GM12865 (cell line): ENCODE measurements at regions not wholly inside any gene's neighbourhood (a gene's known extent, or its start where the extent isn't known, plus 50 kb on each side); places are given as distances from the start of the nearest gene placed in this dataset.

Experiments
- DNase-seq: peaks from one replicate; pipeline ENCODE4 v3.0.0; 2010; ENCODE audit warnings: low read depth
- H3K4me3 ChIP-seq: 2 replicates; pipeline ENCODE4 v1.5.1; 2011; ENCODE audit warnings: mild to moderate bottlenecking, low read depth, low read length, control low read depth
- CTCF ChIP-seq: IDR thresholded peaks from 2 replicates; pipeline ENCODE4 v1.5.1; 2011; ENCODE audit warnings: low read length, control low read depth, low read depth, inconsistent platforms; ENCODE audit not compliant: insufficient read depth; ENCODE audit errors: missing control alignments

GRCh38 chr4:128376958-128377357 lies 89.3 kb upstream of the PGRMC2 start:
- H3K4me3 ChIP-seq, result no peak overlapping the region
- no peak for DNase-seq
- no peak for TF ChIP-seq CTCF

GRCh38 chr4:128376303-128376702 lies 88.7 kb upstream of the PGRMC2 start:
- no peak overlapping the region for H3K4me3 ChIP-seq
- DNase-seq, result no peak
- no peak for TF ChIP-seq CTCF

GRCh38 chr4:128373628-128374027 lies 86.0 kb upstream of the PGRMC2 start:
- H3K4me3 ChIP-seq, result no peak overlapping the region
- TF ChIP-seq CTCF, result no peak
- no peak for DNase-seq

GRCh38 chr4:128371876-128372275 lies 84.3 kb upstream of the PGRMC2 start:
- DNase-seq, result no peak
- no peak overlapping the region for H3K4me3 ChIP-seq
- no peak for TF ChIP-seq CTCF

- no peak for DNase-seq
- no peak overlapping the region for H3K4me3 ChIP-seq
- no peak for TF ChIP-seq CTCF
Measured at GRCh38 chr4:128371001-128371777, 83.6 kb upstream of the PGRMC2 start.

- H3K4me3 ChIP-seq, result no peak overlapping the region
- no peak for TF ChIP-seq CTCF
- DNase-seq, result no peak
Measured at GRCh38 chr4:128366212-128366611, 78.6 kb upstream of the PGRMC2 start.

GRCh38 chr4:128364565-128364964 lies 77.0 kb upstream of the PGRMC2 start:
- H3K4me3 ChIP-seq, result no peak overlapping the region
- no peak for DNase-seq
- TF ChIP-seq CTCF, result no peak
